GM23338 (cell line): ENCODE measurements at regions not wholly inside any gene's neighbourhood (a gene's known extent, or its start where the extent isn't known, plus 50 kb on each side); places are given as distances from the start of the nearest gene placed in this dataset.

Experiments
- ATAC-seq: fragments of 200-7000 bp; cut with Tn5 transposase; 3 replicates; pipeline ENCODE4 v1.9.1; 2020
- DNase-seq: peaks from one replicate; pipeline ENCODE4 v3.0.0-alpha.2; 2015; ENCODE audit warnings: low spot score
- H2AFZ ChIP-seq: fragments of 200-600 bp; sonication (generic); 2 replicates; pipeline ENCODE4 v1.8.0; 2016; ENCODE audit warnings: antibody characterized with exemption, mild to moderate bottlenecking, moderate library complexity
- H3F3A ChIP-seq: fragments of 200-600 bp; sonication (generic); replicated peaks from 2 replicates; pipeline ENCODE4 v1.8.0; 2017; ENCODE audit warnings: antibody characterized with exemption, mixed run types, low read depth
- H3K27ac ChIP-seq: fragments of 200-600 bp; sonication (generic); 2 replicates; pipeline ENCODE4 v1.6.1; 2016; ENCODE audit warnings: low read depth
- H3K27me3 ChIP-seq: fragments of 200-600 bp; sonication (generic); 2 replicates; pipeline ENCODE4 v1.8.0; 2016; ENCODE audit warnings: mild to moderate bottlenecking, mixed run types, moderate library complexity; ENCODE audit not compliant: insufficient read depth
- H3K36me3 ChIP-seq: fragments of 200-600 bp; sonication (generic); 2 replicates; pipeline ENCODE4 v1.8.0; 2016; ENCODE audit warnings: mild to moderate bottlenecking; ENCODE audit not compliant: insufficient read depth
- H3K4me1 ChIP-seq: fragments of 200-600 bp; sonication (generic); 2 replicates; pipeline ENCODE4 v1.8.0; 2016; ENCODE audit warnings: mild to moderate bottlenecking, moderate library complexity; ENCODE audit not compliant: insufficient read depth
- H3K4me2 ChIP-seq: fragments of 200-600 bp; sonication (generic); 2 replicates; pipeline ENCODE4 v1.7.1; 2017; ENCODE audit warnings: mixed run types
- H3K4me3 ChIP-seq: fragments of 200-600 bp; sonication (generic); 2 replicates; pipeline ENCODE4 v1.6.1; 2016; ENCODE audit warnings: mixed run types
- H3K79me2 ChIP-seq: fragments of 200-600 bp; sonication (generic); replicated peaks from 2 replicates; pipeline ENCODE4 v1.8.0; 2017; ENCODE audit warnings: mild to moderate bottlenecking; ENCODE audit not compliant: insufficient read depth
- H3K9me2 ChIP-seq: fragments of 200-600 bp; sonication (generic); 2 replicates; pipeline ENCODE4 v1.8.0; 2017; ENCODE audit not compliant: insufficient read depth
- H4K20me1 ChIP-seq: fragments of 200-600 bp; sonication (generic); replicated peaks from 2 replicates; pipeline ENCODE4 v1.8.0; 2017; ENCODE audit warnings: mild to moderate bottlenecking; ENCODE audit not compliant: insufficient read depth
- H3K27ac Mint-ChIP-seq: 2 replicates; pipeline ENCODE4 v1.8.0; 2020; ENCODE audit warnings: inconsistent platforms, mild to moderate bottlenecking, moderate library complexity, mixed read lengths
- H3K27me3 Mint-ChIP-seq: 3 replicates; pipeline ENCODE4 v1.8.0; 2022; ENCODE audit warnings: low read depth, mild to moderate bottlenecking, moderate library complexity, mixed read lengths, inconsistent platforms; ENCODE audit not compliant: insufficient read depth, poor library complexity
- H3K36me3 Mint-ChIP-seq: 3 replicates; pipeline ENCODE4 v1.8.0; 2021; ENCODE audit warnings: low read depth, mild to moderate bottlenecking, inconsistent platforms, moderate library complexity, mixed read lengths
- H3K4me1 Mint-ChIP-seq: 3 replicates; pipeline ENCODE4 v1.8.0; 2020; ENCODE audit warnings: mild to moderate bottlenecking, inconsistent platforms, mixed read lengths
- H3K4me3 Mint-ChIP-seq: 3 replicates; pipeline ENCODE4 v1.8.0; 2021; ENCODE audit warnings: moderate library complexity, mild to moderate bottlenecking, inconsistent platforms, mixed read lengths
- H3K9me3 Mint-ChIP-seq: 3 replicates; pipeline ENCODE4 v1.8.0; 2020; ENCODE audit warnings: moderate library complexity, mild to moderate bottlenecking, inconsistent platforms, mixed read lengths
- CREB1 ChIP-seq: fragments of 250-450 bp; sonication (Bioruptor Pico); IDR thresholded peaks from 2 replicates; pipeline ENCODE4 v1.5.0; 2020; ENCODE audit warnings: low read depth, mild to moderate bottlenecking, moderate library complexity
- EZH2 ChIP-seq: fragments of 200-600 bp; sonication (generic); IDR thresholded peaks from one replicate; pipeline ENCODE4 v1.8.0; 2017; ENCODE audit warnings: antibody characterized with exemption, mild to moderate bottlenecking, low read depth; ENCODE audit not compliant: unreplicated experiment
- EZH2phosphoT487 ChIP-seq: fragments of 200-600 bp; sonication (generic); IDR thresholded peaks from one replicate; pipeline ENCODE4 v1.8.1; 2018; ENCODE audit warnings: antibody characterized with exemption; ENCODE audit not compliant: unreplicated experiment
- JUNB ChIP-seq: IDR thresholded peaks from one replicate; pipeline ENCODE4 v1.6.1; 2016; ENCODE audit warnings: antibody characterized with exemption; ENCODE audit not compliant: unreplicated experiment
- POLR2AphosphoS5 ChIP-seq: IDR thresholded peaks from 2 replicates; pipeline ENCODE4 v1.6.1; 2016; ENCODE audit warnings: antibody characterized with exemption, low read depth
- STAT1 ChIP-seq: IDR thresholded peaks from one replicate; pipeline ENCODE4 v1.6.1; 2016; ENCODE audit warnings: antibody characterized with exemption; ENCODE audit not compliant: unreplicated experiment
- ZNF114 ChIP-seq: fragments of 250-450 bp; sonication (Bioruptor Pico); IDR thresholded peaks from 2 replicates; pipeline ENCODE4 v1.5.0; 2020; ENCODE audit warnings: mild to moderate bottlenecking, moderate library complexity
- ZNF331 ChIP-seq: fragments of 250-450 bp; sonication (Bioruptor Pico); IDR thresholded peaks from 2 replicates; pipeline ENCODE4 v1.5.0; 2020; ENCODE audit warnings: low read depth, mild to moderate bottlenecking, moderate library complexity
- TF ChIP-seq, protein P1 (sequence below): fragments of 250-450 bp; sonication (Bioruptor Pico); IDR thresholded peaks from 2 replicates; pipeline ENCODE4 v1.5.0; 2020; ENCODE audit warnings: mild to moderate bottlenecking, moderate library complexity
- TF ChIP-seq, protein P2 (sequence below): IDR thresholded peaks from one replicate; pipeline ENCODE4 v1.6.1; 2018; ENCODE audit warnings: antibody characterized with exemption; ENCODE audit not compliant: unreplicated experiment
- TF ChIP-seq, protein P3 (sequence below): IDR thresholded peaks from 2 replicates; pipeline ENCODE4 v1.6.1; 2016; ENCODE audit warnings: antibody characterized with exemption
- TF ChIP-seq, protein P4 (sequence below), 2 experiments: fragments of 200-600 bp in 1 of 2; sonication (generic) in 1 of 2; conservative IDR thresholded peaks; 2 replicates each; pipeline versions ENCODE4 v1.5.1 to v1.6.1; 2016 to 2017; ENCODE audit warnings: antibody characterized with exemption in 2 of 2, low read depth in 2 of 2, mild to moderate bottlenecking in 2 of 2, moderate library complexity in 1 of 2

DNA sequence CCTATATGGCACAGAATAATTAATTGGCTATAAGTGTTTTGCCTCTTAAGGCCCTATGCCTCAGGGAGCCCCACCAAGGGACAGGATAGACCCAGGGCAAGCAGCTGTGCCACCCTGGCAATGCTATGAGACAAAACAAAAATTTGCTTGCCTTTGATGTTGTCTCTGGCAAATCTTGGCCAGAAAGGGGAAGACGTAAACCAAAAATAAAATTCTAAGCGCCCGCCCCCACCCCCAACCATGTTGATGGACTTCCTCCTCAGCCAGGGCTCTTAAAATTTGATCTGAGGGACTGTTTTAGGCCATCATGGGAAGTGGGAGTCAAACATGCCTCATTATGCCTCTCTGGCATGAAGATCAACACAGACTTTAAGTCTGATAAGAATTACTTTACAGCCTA, 130.5 kb upstream of the APOOL start:
- peaks cover 2% of the 10 kb centered on the region for H3K27me3 Mint-ChIP-seq
- Histone ChIP-seq H3K4me3 (no peak overlapping the region), H3K27me3 (no peaks in the 10 kb centered on the region), H2AFZ (no peak overlapping the region), H3K79me2 (no peaks in the 10 kb centered on the region), H3K4me1 (no peaks in the 10 kb centered on the region), H3K4me2 (no peak overlapping the region), H3K36me3 (no peaks in the 10 kb centered on the region), H3K9me2 (no peaks in the 10 kb centered on the region), H4K20me1 (no peaks in the 10 kb centered on the region), H3F3A (no peaks in the 10 kb centered on the region), H3K27ac (no peak overlapping the region)
- no peak for ATAC-seq
- no peaks in the 10 kb centered on the region for H3K36me3 Mint-ChIP-seq
- H3K4me1 Mint-ChIP-seq: peaks cover 2% of the 10 kb centered on the region; the same call in 2 of the 3 replicates
- DNase-seq: no peak
- TF ChIP-seq JUNB (no peak), STAT1 (no peak), ZNF331 (CRISPR knock-in tag) (no peak), EZH2 (no peak), EZH2phosphoT487 (no peak), POLR2AphosphoS5 (no peak), CREB1 (CRISPR knock-in tag) (no peak), ZNF114 (CRISPR knock-in tag) (no peak)
- TF ChIP-seq, protein P1, sequence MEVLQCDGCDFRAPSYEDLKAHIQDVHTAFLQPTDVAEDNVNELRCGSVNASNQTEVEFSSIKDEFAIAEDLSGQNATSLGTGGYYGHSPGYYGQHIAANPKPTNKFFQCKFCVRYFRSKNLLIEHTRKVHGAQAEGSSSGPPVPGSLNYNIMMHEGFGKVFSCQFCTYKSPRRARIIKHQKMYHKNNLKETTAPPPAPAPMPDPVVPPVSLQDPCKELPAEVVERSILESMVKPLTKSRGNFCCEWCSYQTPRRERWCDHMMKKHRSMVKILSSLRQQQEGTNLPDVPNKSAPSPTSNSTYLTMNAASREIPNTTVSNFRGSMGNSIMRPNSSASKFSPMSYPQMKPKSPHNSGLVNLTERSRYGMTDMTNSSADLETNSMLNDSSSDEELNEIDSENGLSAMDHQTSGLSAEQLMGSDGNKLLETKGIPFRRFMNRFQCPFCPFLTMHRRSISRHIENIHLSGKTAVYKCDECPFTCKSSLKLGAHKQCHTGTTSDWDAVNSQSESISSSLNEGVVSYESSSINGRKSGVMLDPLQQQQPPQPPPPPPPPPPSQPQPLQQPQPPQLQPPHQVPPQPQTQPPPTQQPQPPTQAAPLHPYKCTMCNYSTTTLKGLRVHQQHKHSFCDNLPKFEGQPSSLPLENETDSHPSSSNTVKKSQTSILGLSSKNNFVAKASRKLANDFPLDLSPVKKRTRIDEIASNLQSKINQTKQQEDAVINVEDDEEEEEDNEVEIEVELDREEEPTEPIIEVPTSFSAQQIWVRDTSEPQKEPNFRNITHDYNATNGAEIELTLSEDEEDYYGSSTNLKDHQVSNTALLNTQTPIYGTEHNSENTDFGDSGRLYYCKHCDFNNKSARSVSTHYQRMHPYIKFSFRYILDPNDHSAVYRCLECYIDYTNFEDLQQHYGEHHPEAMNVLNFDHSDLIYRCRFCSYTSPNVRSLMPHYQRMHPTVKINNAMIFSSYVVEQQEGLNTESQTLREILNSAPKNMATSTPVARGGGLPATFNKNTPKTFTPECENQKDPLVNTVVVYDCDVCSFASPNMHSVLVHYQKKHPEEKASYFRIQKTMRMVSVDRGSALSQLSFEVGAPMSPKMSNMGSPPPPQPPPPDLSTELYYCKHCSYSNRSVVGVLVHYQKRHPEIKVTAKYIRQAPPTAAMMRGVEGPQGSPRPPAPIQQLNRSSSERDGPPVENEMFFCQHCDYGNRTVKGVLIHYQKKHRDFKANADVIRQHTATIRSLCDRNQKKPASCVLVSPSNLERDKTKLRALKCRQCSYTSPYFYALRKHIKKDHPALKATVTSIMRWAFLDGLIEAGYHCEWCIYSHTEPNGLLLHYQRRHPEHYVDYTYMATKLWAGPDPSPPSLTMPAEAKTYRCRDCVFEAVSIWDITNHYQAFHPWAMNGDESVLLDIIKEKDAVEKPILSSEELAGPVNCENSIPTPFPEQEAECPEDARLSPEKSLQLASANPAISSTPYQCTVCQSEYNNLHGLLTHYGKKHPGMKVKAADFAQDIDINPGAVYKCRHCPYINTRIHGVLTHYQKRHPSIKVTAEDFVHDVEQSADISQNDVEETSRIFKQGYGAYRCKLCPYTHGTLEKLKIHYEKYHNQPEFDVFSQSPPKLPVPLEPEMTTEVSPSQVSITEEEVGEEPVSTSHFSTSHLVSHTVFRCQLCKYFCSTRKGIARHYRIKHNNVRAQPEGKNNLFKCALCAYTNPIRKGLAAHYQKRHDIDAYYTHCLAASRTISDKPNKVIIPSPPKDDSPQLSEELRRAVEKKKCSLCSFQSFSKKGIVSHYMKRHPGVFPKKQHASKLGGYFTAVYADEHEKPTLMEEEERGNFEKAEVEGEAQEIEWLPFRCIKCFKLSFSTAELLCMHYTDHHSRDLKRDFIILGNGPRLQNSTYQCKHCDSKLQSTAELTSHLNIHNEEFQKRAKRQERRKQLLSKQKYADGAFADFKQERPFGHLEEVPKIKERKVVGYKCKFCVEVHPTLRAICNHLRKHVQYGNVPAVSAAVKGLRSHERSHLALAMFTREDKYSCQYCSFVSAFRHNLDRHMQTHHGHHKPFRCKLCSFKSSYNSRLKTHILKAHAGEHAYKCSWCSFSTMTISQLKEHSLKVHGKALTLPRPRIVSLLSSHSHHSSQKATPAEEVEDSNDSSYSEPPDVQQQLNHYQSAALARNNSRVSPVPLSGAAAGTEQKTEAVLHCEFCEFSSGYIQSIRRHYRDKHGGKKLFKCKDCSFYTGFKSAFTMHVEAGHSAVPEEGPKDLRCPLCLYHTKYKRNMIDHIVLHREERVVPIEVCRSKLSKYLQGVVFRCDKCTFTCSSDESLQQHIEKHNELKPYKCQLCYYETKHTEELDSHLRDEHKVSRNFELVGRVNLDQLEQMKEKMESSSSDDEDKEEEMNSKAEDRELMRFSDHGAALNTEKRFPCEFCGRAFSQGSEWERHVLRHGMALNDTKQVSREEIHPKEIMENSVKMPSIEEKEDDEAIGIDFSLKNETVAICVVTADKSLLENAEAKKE (CRISPR knock-in tag): no peak
- TF ChIP-seq, protein P2, sequence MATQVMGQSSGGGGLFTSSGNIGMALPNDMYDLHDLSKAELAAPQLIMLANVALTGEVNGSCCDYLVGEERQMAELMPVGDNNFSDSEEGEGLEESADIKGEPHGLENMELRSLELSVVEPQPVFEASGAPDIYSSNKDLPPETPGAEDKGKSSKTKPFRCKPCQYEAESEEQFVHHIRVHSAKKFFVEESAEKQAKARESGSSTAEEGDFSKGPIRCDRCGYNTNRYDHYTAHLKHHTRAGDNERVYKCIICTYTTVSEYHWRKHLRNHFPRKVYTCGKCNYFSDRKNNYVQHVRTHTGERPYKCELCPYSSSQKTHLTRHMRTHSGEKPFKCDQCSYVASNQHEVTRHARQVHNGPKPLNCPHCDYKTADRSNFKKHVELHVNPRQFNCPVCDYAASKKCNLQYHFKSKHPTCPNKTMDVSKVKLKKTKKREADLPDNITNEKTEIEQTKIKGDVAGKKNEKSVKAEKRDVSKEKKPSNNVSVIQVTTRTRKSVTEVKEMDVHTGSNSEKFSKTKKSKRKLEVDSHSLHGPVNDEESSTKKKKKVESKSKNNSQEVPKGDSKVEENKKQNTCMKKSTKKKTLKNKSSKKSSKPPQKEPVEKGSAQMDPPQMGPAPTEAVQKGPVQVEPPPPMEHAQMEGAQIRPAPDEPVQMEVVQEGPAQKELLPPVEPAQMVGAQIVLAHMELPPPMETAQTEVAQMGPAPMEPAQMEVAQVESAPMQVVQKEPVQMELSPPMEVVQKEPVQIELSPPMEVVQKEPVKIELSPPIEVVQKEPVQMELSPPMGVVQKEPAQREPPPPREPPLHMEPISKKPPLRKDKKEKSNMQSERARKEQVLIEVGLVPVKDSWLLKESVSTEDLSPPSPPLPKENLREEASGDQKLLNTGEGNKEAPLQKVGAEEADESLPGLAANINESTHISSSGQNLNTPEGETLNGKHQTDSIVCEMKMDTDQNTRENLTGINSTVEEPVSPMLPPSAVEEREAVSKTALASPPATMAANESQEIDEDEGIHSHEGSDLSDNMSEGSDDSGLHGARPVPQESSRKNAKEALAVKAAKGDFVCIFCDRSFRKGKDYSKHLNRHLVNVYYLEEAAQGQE: no peak
- TF ChIP-seq, protein P3, sequence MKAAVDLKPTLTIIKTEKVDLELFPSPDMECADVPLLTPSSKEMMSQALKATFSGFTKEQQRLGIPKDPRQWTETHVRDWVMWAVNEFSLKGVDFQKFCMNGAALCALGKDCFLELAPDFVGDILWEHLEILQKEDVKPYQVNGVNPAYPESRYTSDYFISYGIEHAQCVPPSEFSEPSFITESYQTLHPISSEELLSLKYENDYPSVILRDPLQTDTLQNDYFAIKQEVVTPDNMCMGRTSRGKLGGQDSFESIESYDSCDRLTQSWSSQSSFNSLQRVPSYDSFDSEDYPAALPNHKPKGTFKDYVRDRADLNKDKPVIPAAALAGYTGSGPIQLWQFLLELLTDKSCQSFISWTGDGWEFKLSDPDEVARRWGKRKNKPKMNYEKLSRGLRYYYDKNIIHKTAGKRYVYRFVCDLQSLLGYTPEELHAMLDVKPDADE: no peak
- TF ChIP-seq, protein P4, sequence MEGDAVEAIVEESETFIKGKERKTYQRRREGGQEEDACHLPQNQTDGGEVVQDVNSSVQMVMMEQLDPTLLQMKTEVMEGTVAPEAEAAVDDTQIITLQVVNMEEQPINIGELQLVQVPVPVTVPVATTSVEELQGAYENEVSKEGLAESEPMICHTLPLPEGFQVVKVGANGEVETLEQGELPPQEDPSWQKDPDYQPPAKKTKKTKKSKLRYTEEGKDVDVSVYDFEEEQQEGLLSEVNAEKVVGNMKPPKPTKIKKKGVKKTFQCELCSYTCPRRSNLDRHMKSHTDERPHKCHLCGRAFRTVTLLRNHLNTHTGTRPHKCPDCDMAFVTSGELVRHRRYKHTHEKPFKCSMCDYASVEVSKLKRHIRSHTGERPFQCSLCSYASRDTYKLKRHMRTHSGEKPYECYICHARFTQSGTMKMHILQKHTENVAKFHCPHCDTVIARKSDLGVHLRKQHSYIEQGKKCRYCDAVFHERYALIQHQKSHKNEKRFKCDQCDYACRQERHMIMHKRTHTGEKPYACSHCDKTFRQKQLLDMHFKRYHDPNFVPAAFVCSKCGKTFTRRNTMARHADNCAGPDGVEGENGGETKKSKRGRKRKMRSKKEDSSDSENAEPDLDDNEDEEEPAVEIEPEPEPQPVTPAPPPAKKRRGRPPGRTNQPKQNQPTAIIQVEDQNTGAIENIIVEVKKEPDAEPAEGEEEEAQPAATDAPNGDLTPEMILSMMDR (conservative IDR thresholded peaks at IDR 0.05; ENCODE audit: low read depth in 2 of 2): no peak
- no peaks in the 10 kb centered on the region for H3K9me3 Mint-ChIP-seq
- no peak overlapping the region for H3K4me3 Mint-ChIP-seq
- H3K27ac Mint-ChIP-seq: no peak overlapping the region
